GF-D8 (cell line): ENCODE measurements at regions not wholly inside any gene's neighbourhood (a gene's known extent, or its start where the extent isn't known, plus 50 kb on each side); places are given as distances from the start of the nearest gene placed in this dataset.

ENCODE experiments used
- DNase-seq: peaks from one replicate; lab custom pipeline; 2025; lab: John Stamatoyannopoulos, UW

GRCh38 chr2:136404176-136404575 lies 286.2 kb upstream of the CXCR4 start:
- no peak for DNase-seq

GRCh38 chr2:136402281-136402680 lies 284.3 kb upstream of the CXCR4 start:
- DNase-seq = no peak

- no peak for DNase-seq
These were observed 281.8 kb upstream of the CXCR4 start for GRCh38 chr2:136399667-136400289.

GRCh38 chr2:136395582-136395981 lies 277.6 kb upstream of the CXCR4 start:
- no peak for DNase-seq

GRCh38 chr2:136394136-136395060 lies 276.4 kb upstream of the CXCR4 start:
- no peak for DNase-seq

- no peak for DNase-seq
These were observed 275.6 kb upstream of the CXCR4 start for GRCh38 chr2:136393514-136393913.

- no peak for DNase-seq
These were observed 275.1 kb upstream of the CXCR4 start for GRCh38 chr2:136392897-136393505.

- no peak for DNase-seq
These were observed 271.9 kb upstream of the CXCR4 start for GRCh38 chr2:136389809-136390208.

GRCh38 chr2:136386046-136386445 lies 268.1 kb upstream of the CXCR4 start:
- DNase-seq = no peak

GRCh38 chr2:136384531-136385303 lies 266.8 kb upstream of the CXCR4 start:
- DNase-seq = peak; percentile 11

GRCh38 chr2:136383167-136383566 lies 265.2 kb upstream of the CXCR4 start:
- no peak for DNase-seq

GRCh38 chr2:136381722-136382633 lies 264.0 kb upstream of the CXCR4 start:
- peak; percentile 38 for DNase-seq

GRCh38 chr2:136381245-136381644 lies 263.3 kb upstream of the CXCR4 start:
- DNase-seq = no peak

GRCh38 chr2:136378712-136379595 lies 261.0 kb upstream of the CXCR4 start:
- no peak for DNase-seq

- DNase-seq = no peak
These were observed 259.8 kb upstream of the CXCR4 start for GRCh38 chr2:136377423-136378382.

GRCh38 chr2:136376798-136377211 lies 258.9 kb upstream of the CXCR4 start:
- no peak for DNase-seq

- no peak for DNase-seq
These were observed 258.3 kb upstream of the CXCR4 start for GRCh38 chr2:136376211-136376610.

GRCh38 chr2:136375017-136375901 lies 257.3 kb upstream of the CXCR4 start:
- DNase-seq = no peak
